ENCODE measurements at regions not wholly inside any gene's neighbourhood (a gene's known extent, or its start where the extent isn't known, plus 50 kb on each side); places are given as distances from the start of the nearest gene placed in this dataset.

DNA sequence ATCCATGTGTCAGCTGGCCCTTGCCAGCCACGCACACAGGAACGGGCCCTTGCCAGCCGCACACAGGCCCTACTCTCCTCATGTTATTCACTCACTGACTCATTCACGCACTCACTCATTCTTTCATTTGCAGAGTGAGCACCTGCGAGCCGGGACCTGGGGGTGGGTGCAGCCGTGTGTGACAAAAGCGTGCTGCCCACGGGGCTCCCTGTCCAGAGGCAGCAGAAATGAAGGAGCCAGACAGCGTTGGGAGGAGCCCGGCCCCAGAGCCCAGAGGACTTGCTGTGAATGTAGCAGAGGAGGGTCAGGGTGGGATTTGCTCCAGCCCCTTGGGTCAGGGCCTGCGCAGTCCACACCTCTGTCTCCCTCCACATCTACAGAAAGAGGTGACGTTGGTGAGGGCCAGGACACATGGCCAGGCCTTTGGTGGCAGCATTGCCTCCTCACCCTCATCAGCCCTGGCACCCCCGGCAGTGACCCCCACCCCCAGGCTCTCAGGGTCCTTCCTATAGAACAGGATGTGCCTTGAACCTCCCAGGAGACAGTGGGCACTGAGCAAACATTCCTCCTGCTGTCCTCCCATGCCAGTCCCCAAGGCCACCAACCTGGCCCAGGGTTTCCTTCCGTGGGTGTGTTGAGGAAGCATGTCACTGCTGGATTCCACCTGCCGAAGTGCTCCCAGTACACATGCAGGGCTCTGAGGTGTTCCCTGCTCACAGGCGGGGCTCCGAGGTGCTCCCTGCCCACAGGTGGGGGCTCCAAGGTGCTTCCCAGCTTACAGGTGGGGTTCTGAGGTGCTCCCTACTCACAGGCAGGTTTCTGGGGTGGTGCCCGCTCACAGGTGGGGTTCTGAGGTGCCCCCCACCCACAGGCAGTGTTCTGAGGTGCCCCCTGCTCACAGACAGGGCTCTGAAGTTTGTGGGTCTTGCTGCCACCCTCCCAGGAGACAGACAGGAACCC is 105.7 kb downstream of the HMX1 start:
- intact Hi-C loops (cut with DNase I; ENCODE audit: low total_unique reads): no loop called here
- in situ Hi-C loops (cut with MboI; ENCODE audit: low sequenced_read_pairs in 4 of 4): no loop called here
- Histone ChIP-seq H3K9me3 (no peaks in the 10 kb centered on the region), H3K4me1 (no peaks in the 10 kb centered on the region), H3K27ac (no peak overlapping the region), H3K4me3 (no peak overlapping the region), H3K27me3 (peaks cover 0 to 9% (median 0%) of the 10 kb centered on the region in 3 donors), H3K36me3 (no peaks in the 10 kb centered on the region)
- TF ChIP-seq, protein P1, sequence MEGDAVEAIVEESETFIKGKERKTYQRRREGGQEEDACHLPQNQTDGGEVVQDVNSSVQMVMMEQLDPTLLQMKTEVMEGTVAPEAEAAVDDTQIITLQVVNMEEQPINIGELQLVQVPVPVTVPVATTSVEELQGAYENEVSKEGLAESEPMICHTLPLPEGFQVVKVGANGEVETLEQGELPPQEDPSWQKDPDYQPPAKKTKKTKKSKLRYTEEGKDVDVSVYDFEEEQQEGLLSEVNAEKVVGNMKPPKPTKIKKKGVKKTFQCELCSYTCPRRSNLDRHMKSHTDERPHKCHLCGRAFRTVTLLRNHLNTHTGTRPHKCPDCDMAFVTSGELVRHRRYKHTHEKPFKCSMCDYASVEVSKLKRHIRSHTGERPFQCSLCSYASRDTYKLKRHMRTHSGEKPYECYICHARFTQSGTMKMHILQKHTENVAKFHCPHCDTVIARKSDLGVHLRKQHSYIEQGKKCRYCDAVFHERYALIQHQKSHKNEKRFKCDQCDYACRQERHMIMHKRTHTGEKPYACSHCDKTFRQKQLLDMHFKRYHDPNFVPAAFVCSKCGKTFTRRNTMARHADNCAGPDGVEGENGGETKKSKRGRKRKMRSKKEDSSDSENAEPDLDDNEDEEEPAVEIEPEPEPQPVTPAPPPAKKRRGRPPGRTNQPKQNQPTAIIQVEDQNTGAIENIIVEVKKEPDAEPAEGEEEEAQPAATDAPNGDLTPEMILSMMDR (IDR thresholded peaks at IDR 0.05 in 4 of 5, conservative IDR thresholded peaks at IDR 0.05 in 1 of 5): no peak
- no peak for TF ChIP-seq POLR2A (IDR thresholded peaks at IDR 0.05)
- no peak for ATAC-seq
- peak in 1 of 2 donors; percentile 7 for DNase-seq

DNA sequence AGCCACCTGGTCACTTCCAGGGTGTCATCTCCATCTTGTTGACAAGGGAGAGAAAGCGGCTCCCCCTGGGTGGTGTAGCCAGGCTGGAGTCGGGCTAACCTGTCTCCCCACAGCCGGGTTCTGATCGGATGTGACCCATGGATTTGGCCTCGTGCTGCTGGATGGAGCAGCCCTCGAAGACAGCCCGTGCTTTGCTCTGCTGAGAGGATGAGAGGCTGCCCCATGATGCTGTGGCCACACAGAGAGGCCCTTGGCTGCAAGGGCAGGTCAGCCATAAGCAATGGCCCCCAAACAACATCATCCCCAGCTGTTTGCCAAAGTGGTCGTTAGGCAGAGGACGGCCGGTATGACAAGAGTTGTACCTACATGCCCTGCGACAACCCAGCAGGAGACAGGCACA is 106.6 kb downstream of the HMX1 start:
- H3K27ac ChIP-seq: no peak overlapping the region
- H3K4me3 ChIP-seq: no peak overlapping the region
- intact Hi-C loops (cut with DNase I; ENCODE audit: low total_unique reads): no loop called here
- peak in 1 of 2 donors; percentile 4 for DNase-seq
- in situ Hi-C loops (cut with MboI; ENCODE audit: low sequenced_read_pairs in 4 of 4): no loop called here
- ATAC-seq: no peak
- H3K9me3 ChIP-seq: no peaks in the 10 kb centered on the region
- H3K27me3 ChIP-seq: peaks cover 0 to 9% (median 0%) of the 10 kb centered on the region in 3 donors
- no peak for TF ChIP-seq POLR2A (IDR thresholded peaks at IDR 0.05)
- TF ChIP-seq, protein P1 (IDR thresholded peaks at IDR 0.05 in 4 of 5, conservative IDR thresholded peaks at IDR 0.05 in 1 of 5): no peak
- H3K36me3 ChIP-seq: no peaks in the 10 kb centered on the region
- H3K4me1 ChIP-seq: no peaks in the 10 kb centered on the region

- DNase-seq (peak in 1 of 2 donors; percentile 3), ATAC-seq (no peak)
- intact Hi-C loops (cut with DNase I; ENCODE audit: low total_unique reads) (no loop called here), in situ Hi-C loops (cut with MboI; ENCODE audit: low sequenced_read_pairs in 4 of 4) (no loop called here)
- Histone ChIP-seq H3K4me3 (no peak overlapping the region), H3K4me1 (no peaks in the 10 kb centered on the region), H3K36me3 (no peaks in the 10 kb centered on the region), H3K27ac (no peak overlapping the region), H3K9me3 (no peaks in the 10 kb centered on the region), H3K27me3 (peaks cover 0 to 9% (median 0%) of the 10 kb centered on the region in 3 donors)
- TF ChIP-seq, protein P1 (IDR thresholded peaks at IDR 0.05 in 4 of 5, conservative IDR thresholded peaks at IDR 0.05 in 1 of 5): no peak
- TF ChIP-seq POLR2A (IDR thresholded peaks at IDR 0.05): no peak
Observed at GRCh38 chr4:8763966-8764901, 107.4 kb downstream of the HMX1 start.

- Histone ChIP-seq H3K36me3 (no peaks in the 10 kb centered on the region), H3K4me1 (no peaks in the 10 kb centered on the region), H3K9me3 (no peaks in the 10 kb centered on the region), H3K27ac (no peak overlapping the region), H3K4me3 (no peak overlapping the region), H3K27me3 (peaks cover 0 to 9% (median 0%) of the 10 kb centered on the region in 3 donors)
- intact Hi-C loops (cut with DNase I; ENCODE audit: low total_unique reads) (no loop called here), in situ Hi-C loops (cut with MboI; ENCODE audit: low sequenced_read_pairs in 4 of 4) (no loop called here)
- TF ChIP-seq, protein P1 (IDR thresholded peaks at IDR 0.05 in 4 of 5, conservative IDR thresholded peaks at IDR 0.05 in 1 of 5): no peak
- TF ChIP-seq POLR2A (IDR thresholded peaks at IDR 0.05): no peak
- ATAC-seq: no peak
- DNase-seq: peak in 1 of 2 donors; percentile 5
Observed at GRCh38 chr4:8762951-8763735, 108.5 kb downstream of the HMX1 start.

All from gastrocnemius medialis (tissue), 4 donors.